Cardiac fibroblast (primary cell): ENCODE measurements at regions not wholly inside any gene's neighbourhood (a gene's known extent, or its start where the extent isn't known, plus 50 kb on each side); places are given as distances from the start of the nearest gene placed in this dataset.

Source experiments
- DNase-seq, 2 donors: peaks; one replicate each; pipeline versions ENCODE4 v3.0.0 to v3.0.0-alpha.2; 2010; ENCODE audit warnings: low read depth in 2 of 2
- H3K4me3 ChIP-seq, 2 donors: replicated peaks in 1 of 2; 1 replicate in 1 of 2; 2 replicates in 1 of 2; pipeline ENCODE4 v1.5.1; 2011; ENCODE audit warnings: low read depth in 2 of 2, low read length in 2 of 2, mild to moderate bottlenecking in 2 of 2, moderate library complexity in 1 of 2
- CTCF ChIP-seq: IDR thresholded peaks from one replicate; pipeline ENCODE4 v1.5.1; 2011; ENCODE audit warnings: low read depth, mild to moderate bottlenecking, low read length, inconsistent platforms

DNA sequence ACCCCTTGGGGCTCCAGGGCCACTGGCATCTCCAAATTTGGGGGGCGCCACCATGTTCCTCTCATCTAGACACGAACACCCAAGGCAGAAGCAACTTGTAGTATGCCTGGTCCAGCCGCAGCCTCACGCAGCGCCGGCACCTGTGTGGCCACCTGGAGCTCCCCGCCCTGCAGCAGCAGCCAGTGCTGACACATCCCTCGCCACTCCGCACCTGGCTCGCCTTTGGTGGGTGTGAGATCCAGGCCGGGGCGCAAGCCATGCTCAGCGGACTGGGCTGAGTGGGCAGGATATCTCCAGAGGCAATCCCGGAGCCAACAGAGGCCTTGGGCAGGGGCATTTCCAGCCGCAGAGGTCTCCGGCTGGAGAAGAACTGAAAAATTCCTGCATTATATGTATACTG is 1563.7 kb downstream of the NCAM2 start:
- DNase-seq = no peak
- no peak overlapping the region for H3K4me3 ChIP-seq
- TF ChIP-seq CTCF = no peak

DNA sequence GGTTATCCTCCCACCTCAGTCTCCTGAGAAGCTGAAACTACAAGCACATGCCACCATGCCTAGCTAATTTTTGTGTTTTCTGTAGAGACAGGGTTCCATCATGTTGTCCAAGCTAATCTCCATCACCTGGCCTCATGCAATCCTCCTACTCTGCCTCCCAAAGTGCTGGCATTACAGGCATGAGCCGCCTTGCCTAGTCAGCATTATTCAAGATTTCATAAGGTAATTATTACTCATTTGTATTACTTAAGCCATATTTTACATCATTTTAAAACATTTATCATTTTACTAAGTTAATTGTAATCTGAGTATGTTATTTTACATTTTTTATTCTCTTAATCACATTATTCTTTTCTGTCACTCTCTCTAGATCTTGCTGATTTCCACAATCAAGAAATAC is 1575.6 kb downstream of the NCAM2 start:
- no peak for TF ChIP-seq CTCF
- no peak overlapping the region for H3K4me3 ChIP-seq
- no peak for DNase-seq

GRCh38 chr21:22575165-22575584 is 1577.0 kb downstream of the NCAM2 start:
- no peak overlapping the region for H3K4me3 ChIP-seq
- no peak for DNase-seq
- TF ChIP-seq CTCF = no peak

DNA sequence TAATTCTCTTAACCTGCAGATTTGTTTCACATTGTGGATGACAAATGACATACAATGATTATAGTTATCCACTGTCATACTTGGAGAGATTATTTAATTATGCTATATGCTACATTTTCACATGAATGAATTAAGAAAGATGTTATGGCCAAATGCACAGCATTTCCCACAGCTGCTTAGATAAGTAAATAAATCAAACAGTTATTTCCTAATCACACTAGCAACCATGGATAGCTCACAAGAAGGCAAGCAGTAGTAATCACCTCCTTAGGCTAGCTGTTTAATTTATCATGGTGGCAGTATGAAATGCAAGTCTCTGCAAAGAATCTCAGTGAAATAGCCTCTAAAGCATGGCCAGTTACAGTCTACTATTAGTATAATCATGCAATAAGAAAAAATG is 1581.5 kb downstream of the NCAM2 start:
- no peak for TF ChIP-seq CTCF
- DNase-seq = no peak
- H3K4me3 ChIP-seq = no peak overlapping the region

DNA sequence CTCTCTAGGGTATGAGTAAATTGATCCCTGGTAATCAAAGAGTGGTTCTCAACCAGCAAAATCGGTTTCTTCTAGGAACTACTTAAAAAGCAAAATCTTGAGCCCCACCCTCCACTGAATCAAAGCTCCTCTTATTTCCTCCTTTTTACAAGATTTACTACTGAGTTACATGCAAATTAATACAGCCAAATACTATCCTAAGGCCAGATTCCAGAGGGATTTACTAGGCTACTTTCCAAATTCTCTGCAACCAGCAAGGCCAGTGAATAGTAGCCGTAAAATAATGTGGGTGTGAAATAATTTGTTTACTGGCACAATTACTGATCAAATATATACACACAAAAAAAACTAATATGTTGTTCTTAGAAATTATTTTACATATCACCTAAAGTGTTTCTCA is 1583.8 kb downstream of the NCAM2 start:
- H3K4me3 ChIP-seq = no peak overlapping the region
- no peak for DNase-seq
- TF ChIP-seq CTCF = no peak

DNA sequence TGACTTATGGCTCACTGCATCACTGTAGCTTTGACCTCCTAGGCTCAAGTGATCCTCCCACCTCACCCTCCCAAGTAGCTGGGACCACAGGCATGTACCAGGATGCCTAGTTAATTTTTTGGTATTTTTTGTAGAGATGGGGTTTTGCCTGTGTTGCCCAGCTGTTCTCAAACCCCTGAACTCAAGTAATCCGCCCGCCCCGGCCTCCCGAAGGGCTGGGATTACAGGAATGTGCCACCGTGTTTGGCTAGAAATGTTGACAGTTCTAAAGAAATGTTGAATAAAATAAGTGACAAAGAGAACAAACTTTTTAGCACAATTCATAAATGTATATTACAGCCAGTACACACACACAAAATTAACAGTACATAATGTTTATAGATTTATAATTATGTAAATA is 1586.1 kb downstream of the NCAM2 start:
- DNase-seq = no peak
- no peak for TF ChIP-seq CTCF
- H3K4me3 ChIP-seq = no peak overlapping the region

GRCh38 chr21:22585558-22585957 is 1587.3 kb downstream of the NCAM2 start:
- H3K4me3 ChIP-seq = no peak overlapping the region
- no peak for TF ChIP-seq CTCF

More at GRCh38 chr21:22585558-22585957, 1587.3 kb downstream of the NCAM2 start:
- DNase-seq = no peak
